Mammary epithelial cell (primary cell): ENCODE measurements at regions not wholly inside any gene's neighbourhood (a gene's known extent, or its start where the extent isn't known, plus 50 kb on each side); places are given as distances from the start of the nearest gene placed in this dataset.

Experiments
- EZH2 ChIP-seq: IDR thresholded peaks from 2 replicates; pipeline ENCODE4 v1.6.1; 2012; ENCODE audit warnings: low read length, inconsistent platforms, borderline replicate concordance
- TF ChIP-seq, protein P1 (sequence below), 2 donors: IDR thresholded peaks in 1 of 2; conservative IDR thresholded peaks in 1 of 2; 2 replicates each; pipeline ENCODE4 v1.5.1; 2011 to 2012; ENCODE audit warnings: inconsistent platforms in 2 of 2, low read length in 2 of 2, mild to moderate bottlenecking in 2 of 2, control low read depth in 1 of 2, low read depth in 1 of 2; ENCODE audit not compliant: insufficient read depth in 1 of 2; ENCODE audit errors: extremely low read depth in 1 of 2

GRCh38 chr2:128681507-128681906 is 362.8 kb upstream of the HS6ST1 start:
- TF ChIP-seq, protein P1, sequence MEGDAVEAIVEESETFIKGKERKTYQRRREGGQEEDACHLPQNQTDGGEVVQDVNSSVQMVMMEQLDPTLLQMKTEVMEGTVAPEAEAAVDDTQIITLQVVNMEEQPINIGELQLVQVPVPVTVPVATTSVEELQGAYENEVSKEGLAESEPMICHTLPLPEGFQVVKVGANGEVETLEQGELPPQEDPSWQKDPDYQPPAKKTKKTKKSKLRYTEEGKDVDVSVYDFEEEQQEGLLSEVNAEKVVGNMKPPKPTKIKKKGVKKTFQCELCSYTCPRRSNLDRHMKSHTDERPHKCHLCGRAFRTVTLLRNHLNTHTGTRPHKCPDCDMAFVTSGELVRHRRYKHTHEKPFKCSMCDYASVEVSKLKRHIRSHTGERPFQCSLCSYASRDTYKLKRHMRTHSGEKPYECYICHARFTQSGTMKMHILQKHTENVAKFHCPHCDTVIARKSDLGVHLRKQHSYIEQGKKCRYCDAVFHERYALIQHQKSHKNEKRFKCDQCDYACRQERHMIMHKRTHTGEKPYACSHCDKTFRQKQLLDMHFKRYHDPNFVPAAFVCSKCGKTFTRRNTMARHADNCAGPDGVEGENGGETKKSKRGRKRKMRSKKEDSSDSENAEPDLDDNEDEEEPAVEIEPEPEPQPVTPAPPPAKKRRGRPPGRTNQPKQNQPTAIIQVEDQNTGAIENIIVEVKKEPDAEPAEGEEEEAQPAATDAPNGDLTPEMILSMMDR (conservative IDR thresholded peaks at IDR 0.05 in 1 of 2, IDR thresholded peaks at IDR 0.05 in 1 of 2; ENCODE audit: extremely low read depth in 1 of 2, insufficient read depth in 1 of 2, low read depth in 1 of 2, low read length in 2 of 2): peak in 1 of 2 donors; percentile 1
- TF ChIP-seq EZH2: no peak
